A673 (cell line): ENCODE measurements at regions not wholly inside any gene's neighbourhood (a gene's known extent, or its start where the extent isn't known, plus 50 kb on each side); places are given as distances from the start of the nearest gene placed in this dataset.
"Not testable (repeated sequence)": the region's sequence is repeated elsewhere in the genome, so short reads cannot be mapped to it uniquely, and the experiment has no call there.

ENCODE experiments used
- BruUV-seq: library from RNA; stranded (reverse); fragments of 400-500 nt; replicated peaks from 2 replicates; lab custom pipeline; 2021; lab: Mats Ljungman, UMichigan
- CTCF ChIA-PET: fragments of 300-600 bp; sonication (Branson Sonifier 250); formaldehyde crosslinking; loops from one replicate; lab custom pipeline; 2022; ENCODE audit warnings: antibody characterized with exemption; lab: Charles Lee
- POLR2A ChIA-PET: fragments of 300-600 bp; sonication (Branson Sonifier 250); formaldehyde crosslinking; loops from one replicate; lab custom pipeline; 2022; ENCODE audit warnings: antibody characterized with exemption; ENCODE audit not compliant: low non-redundant PET; lab: Charles Lee
- DNase-seq: peaks from one replicate; pipeline ENCODE4 v3.0.0-alpha.2; 2015; ENCODE audit warnings: low spot score
- H3K27ac ChIP-seq: fragments of 200-600 bp; sonication (generic); 2 replicates; pipeline ENCODE4 v1.5.1; 2016; ENCODE audit warnings: mixed run types, low read depth, mild to moderate bottlenecking, mixed read lengths, antibody characterized with exemption, low read length; ENCODE audit not compliant: poor library complexity, severe bottlenecking
- H3K27me3 ChIP-seq: fragments of 200-600 bp; sonication (generic); replicated peaks from 2 replicates; pipeline ENCODE4 v1.6.1; 2017; ENCODE audit warnings: mixed run types, low read depth, mild to moderate bottlenecking, mixed read lengths, antibody characterized with exemption, low read length; ENCODE audit not compliant: insufficient read depth, poor library complexity
- H3K36me3 ChIP-seq: fragments of 200-600 bp; sonication (generic); 2 replicates; pipeline ENCODE4 v1.6.1; 2016; ENCODE audit warnings: mixed run types, mild to moderate bottlenecking, mixed read lengths, antibody characterized with exemption, low read length; ENCODE audit not compliant: insufficient read depth, poor library complexity, severe bottlenecking
- H3K4me1 ChIP-seq: fragments of 200-600 bp; sonication (generic); 2 replicates; pipeline ENCODE4 v1.6.1; 2017; ENCODE audit warnings: mixed run types, mild to moderate bottlenecking, mixed read lengths, antibody characterized with exemption, low read length; ENCODE audit not compliant: insufficient read depth, poor library complexity, severe bottlenecking
- H3K4me3 ChIP-seq: fragments of 200-600 bp; sonication (generic); 2 replicates; pipeline ENCODE4 v1.5.1; 2016; ENCODE audit warnings: low read depth, mixed run types, mild to moderate bottlenecking, mixed read lengths, low read length; ENCODE audit not compliant: poor library complexity, severe bottlenecking
- H3K9me3 ChIP-seq: fragments of 200-600 bp; sonication (generic); 2 replicates; pipeline ENCODE4 v1.6.1; 2016; ENCODE audit warnings: mixed run types, low read depth, mild to moderate bottlenecking, mixed read lengths, antibody characterized with exemption, low read length; ENCODE audit not compliant: poor library complexity, severe bottlenecking
- EZH2 ChIP-seq: fragments of 200-600 bp; sonication (generic); IDR thresholded peaks from 2 replicates; pipeline ENCODE4 v1.6.1; 2017; ENCODE audit warnings: borderline replicate concordance, low read depth, mild to moderate bottlenecking, mixed read lengths, antibody characterized with exemption, low read length; ENCODE audit not compliant: poor library complexity, severe bottlenecking
- intact Hi-C: fragments of 100-400 bp; cut with micrococcal nuclease; formaldehyde crosslinking; loops from one replicate; pipeline ENCODE4 v1.10.0; 2022; ENCODE audit not compliant: unreplicated experiment
- TF ChIP-seq, protein P1 (sequence below): fragments of 300-800, 200-600 bp; sonication (generic); conservative IDR thresholded peaks from 2 replicates; pipeline ENCODE4 v1.5.1; 2017; ENCODE audit warnings: low read depth, mild to moderate bottlenecking, antibody characterized with exemption, low read length, moderate library complexity, mixed read lengths

GRCh38 chr2:76174505-76174904, 463.8 kb upstream of the GCFC2 start:
- no peak overlapping the region for H3K27ac ChIP-seq
- no peak for DNase-seq
- H3K9me3 ChIP-seq, result peaks cover 11% of the 10 kb centered on the region
- no peak overlapping the region for H3K4me3 ChIP-seq
- CTCF ChIA-PET, result no interaction called here
- no peaks in the 10 kb centered on the region for H3K36me3 ChIP-seq
- intact Hi-C loops, result no loop called here
- TF ChIP-seq, protein P1, sequence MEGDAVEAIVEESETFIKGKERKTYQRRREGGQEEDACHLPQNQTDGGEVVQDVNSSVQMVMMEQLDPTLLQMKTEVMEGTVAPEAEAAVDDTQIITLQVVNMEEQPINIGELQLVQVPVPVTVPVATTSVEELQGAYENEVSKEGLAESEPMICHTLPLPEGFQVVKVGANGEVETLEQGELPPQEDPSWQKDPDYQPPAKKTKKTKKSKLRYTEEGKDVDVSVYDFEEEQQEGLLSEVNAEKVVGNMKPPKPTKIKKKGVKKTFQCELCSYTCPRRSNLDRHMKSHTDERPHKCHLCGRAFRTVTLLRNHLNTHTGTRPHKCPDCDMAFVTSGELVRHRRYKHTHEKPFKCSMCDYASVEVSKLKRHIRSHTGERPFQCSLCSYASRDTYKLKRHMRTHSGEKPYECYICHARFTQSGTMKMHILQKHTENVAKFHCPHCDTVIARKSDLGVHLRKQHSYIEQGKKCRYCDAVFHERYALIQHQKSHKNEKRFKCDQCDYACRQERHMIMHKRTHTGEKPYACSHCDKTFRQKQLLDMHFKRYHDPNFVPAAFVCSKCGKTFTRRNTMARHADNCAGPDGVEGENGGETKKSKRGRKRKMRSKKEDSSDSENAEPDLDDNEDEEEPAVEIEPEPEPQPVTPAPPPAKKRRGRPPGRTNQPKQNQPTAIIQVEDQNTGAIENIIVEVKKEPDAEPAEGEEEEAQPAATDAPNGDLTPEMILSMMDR, result no peak
- no peak for TF ChIP-seq EZH2
- H3K4me1 ChIP-seq, result no peaks in the 10 kb centered on the region
- H3K27me3 ChIP-seq, result no peaks in the 10 kb centered on the region
- POLR2A ChIA-PET, result no interaction called here
- no TSS peak for BruUV-seq

DNA sequence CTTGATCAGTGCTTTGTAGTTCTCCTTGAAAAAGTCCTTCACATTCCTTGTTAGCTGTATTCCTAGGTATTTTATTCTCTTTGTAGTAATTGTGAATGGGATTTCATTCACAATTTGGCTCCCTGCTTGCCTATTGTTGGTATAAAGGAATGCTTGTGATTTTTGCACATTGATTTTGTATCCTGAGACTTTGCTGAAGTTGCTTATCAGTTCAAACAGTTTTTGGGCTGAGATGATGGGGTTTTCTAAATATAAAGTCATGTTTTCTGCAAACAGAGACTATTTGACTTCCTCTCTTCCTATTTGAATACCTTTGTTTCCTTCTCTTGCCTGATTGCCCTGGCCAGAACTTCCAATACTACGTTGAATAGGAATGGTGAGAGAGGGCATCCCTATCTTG, 462.5 kb upstream of the GCFC2 start:
- H3K4me3 ChIP-seq, H3K9me3 ChIP-seq, H3K27me3 ChIP-seq, intact Hi-C loops, DNase-seq, H3K4me1 ChIP-seq, H3K36me3 ChIP-seq, CTCF ChIA-PET, BruUV-seq, POLR2A ChIA-PET, H3K27ac ChIP-seq: not testable (repeated sequence)

- H3K36me3 ChIP-seq, H3K4me1 ChIP-seq, POLR2A ChIA-PET, DNase-seq, BruUV-seq, intact Hi-C loops, CTCF ChIA-PET, H3K4me3 ChIP-seq, H3K27ac ChIP-seq, H3K27me3 ChIP-seq, H3K9me3 ChIP-seq: not testable (repeated sequence)
Measured at GRCh38 chr2:76172154-76172595, 461.5 kb upstream of the GCFC2 start.

GRCh38 chr2:76170856-76171255, 460.1 kb upstream of the GCFC2 start:
- no peak overlapping the region for H3K4me3 ChIP-seq
- no peaks in the 10 kb centered on the region for H3K36me3 ChIP-seq
- no peaks in the 10 kb centered on the region for H3K4me1 ChIP-seq
- no TSS peak for BruUV-seq
- TF ChIP-seq, protein P1, result no peak
- TF ChIP-seq EZH2, result no peak
- H3K27me3 ChIP-seq, result no peaks in the 10 kb centered on the region
- no peak for DNase-seq
- H3K9me3 ChIP-seq, result no peaks in the 10 kb centered on the region
- CTCF ChIA-PET, result no interaction called here
- intact Hi-C loops, result no loop called here
- POLR2A ChIA-PET, result no interaction called here
- H3K27ac ChIP-seq, result no peak overlapping the region
